ENCODE measurements at regions not wholly inside any gene's neighbourhood (a gene's known extent, or its start where the extent isn't known, plus 50 kb on each side); places are given as distances from the start of the nearest gene placed in this dataset.

- TF ChIP-seq POLR2A (IDR thresholded peaks at IDR 0.05): no peak
- TF ChIP-seq CTCF (IDR thresholded peaks at IDR 0.05): no peak
Measured at GRCh38 chr6:23200946-23201345, 631.6 kb downstream of the HDGFL1 start.

All from right lobe of liver (tissue), 4 donors.